Transverse colon (tissue), 4 donors: ENCODE measurements at regions not wholly inside any gene's neighbourhood (a gene's known extent, or its start where the extent isn't known, plus 50 kb on each side); places are given as distances from the start of the nearest gene placed in this dataset.

Experiments used
- CTCF ChIP-seq, 5 experiments: fragments of 200-600 bp in 3 of 5; fragments of 450-650 bp in 2 of 5; sonication (generic) in 3 of 5; IDR thresholded peaks; 1 replicate in 2 of 5; 2 replicates in 3 of 5; pipeline ENCODE4 v1.5.1; 2016 to 2017; ENCODE audit warnings: antibody characterized with exemption in 5 of 5, inconsistent platforms in 3 of 5, mild to moderate bottlenecking in 2 of 5, moderate library complexity in 1 of 5
- POLR2A ChIP-seq: fragments of 450-650 bp; IDR thresholded peaks from one replicate; pipeline ENCODE4 v1.6.1; 2016; ENCODE audit warnings: antibody characterized with exemption, mild to moderate bottlenecking, moderate library complexity
- POLR2AphosphoS5 ChIP-seq, 3 donors: sonication (generic); formaldehyde crosslinking; IDR thresholded peaks; one replicate each; pipeline ENCODE4 v1.6.1; 2016; ENCODE audit warnings: antibody characterized with exemption in 3 of 3

GRCh38 chr2:94622113-94622618, 249.1 kb upstream of the TEKT4 start:
- TF ChIP-seq POLR2A, result no peak
- TF ChIP-seq CTCF (IDR thresholded peaks at IDR 0.05), result no peak
- TF ChIP-seq POLR2AphosphoS5 (IDR thresholded peaks at IDR 0.05), result no peak
